Peyer's patch (tissue), 4 donors: ENCODE measurements at regions not wholly inside any gene's neighbourhood (a gene's known extent, or its start where the extent isn't known, plus 50 kb on each side); places are given as distances from the start of the nearest gene placed in this dataset.
"Not testable (repeated sequence)": the region's sequence is repeated elsewhere in the genome, so short reads cannot be mapped to it uniquely, and the experiment has no call there.

Experiments used
- DNase-seq, 3 donors: peaks; one replicate each; pipeline ENCODE4 v3.0.0-alpha.2; 2017 to 2019
- H3K27ac ChIP-seq, 4 donors: fragments of 200-600 bp; sonication (generic); one replicate each; pipeline ENCODE4 v1.5.1; 2016 to 2019
- H3K27me3 ChIP-seq, 2 donors: fragments of 200-600 bp; sonication (generic); one replicate each; pipeline ENCODE4 v1.5.1; 2019
- H3K36me3 ChIP-seq, 3 donors: fragments of 200-600 bp; sonication (generic); one replicate each; pipeline ENCODE4 v1.5.1; 2016 to 2019
- H3K4me1 ChIP-seq, 4 donors: fragments of 200-600 bp; sonication (generic); one replicate each; pipeline ENCODE4 v1.5.1; 2016 to 2019
- H3K4me3 ChIP-seq, 4 donors: fragments of 200-600 bp; sonication (generic); 1 replicate in 3 of 4; 2 replicates in 1 of 4; pipeline ENCODE4 v1.5.1; 2016 to 2019; ENCODE audit warnings: mild to moderate bottlenecking in 1 of 4
- H3K9me3 ChIP-seq, 4 donors: fragments of 200-600 bp; sonication (generic); one replicate each; pipeline ENCODE4 v1.5.1; 2016 to 2019; ENCODE audit warnings: mild to moderate bottlenecking in 1 of 4
- CTCF ChIP-seq, 6 experiments: fragments of 450-650 bp in 4 of 6; fragments of 200-600 bp in 2 of 6; sonication (generic) in 1 of 6; IDR thresholded peaks; one replicate each; pipeline ENCODE4 v1.5.1; 2017 to 2019; ENCODE audit warnings: antibody characterized with exemption in 6 of 6, mild to moderate bottlenecking in 3 of 6, moderate library complexity in 1 of 6
- POLR2A ChIP-seq, 2 donors: fragments of 450-650 bp; IDR thresholded peaks; one replicate each; pipeline ENCODE4 v1.5.1; 2017; ENCODE audit warnings: antibody characterized with exemption in 2 of 2, mild to moderate bottlenecking in 2 of 2, moderate library complexity in 2 of 2

DNA sequence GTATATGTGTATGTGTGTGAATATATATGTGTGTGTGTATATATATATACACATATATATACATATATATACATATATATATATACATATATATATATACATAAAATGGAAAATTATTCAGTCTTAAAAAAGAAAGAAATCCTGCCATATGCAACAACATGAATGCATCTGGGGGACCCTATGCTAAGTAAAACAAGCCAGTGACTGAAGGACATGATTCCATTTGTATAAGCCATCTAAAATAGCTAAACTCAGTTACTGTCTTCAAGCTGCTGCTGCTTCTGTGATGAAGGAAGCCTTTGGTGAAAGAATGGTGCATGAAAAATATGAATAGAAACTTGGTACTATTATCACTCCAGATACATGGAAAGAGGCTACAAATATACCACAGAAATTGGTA is 118.6 kb downstream of the ATXN7L3B start:
- Histone ChIP-seq H3K36me3 (no peaks in the 10 kb centered on the region), H3K9me3 (no peaks in the 10 kb centered on the region), H3K27me3 (no peaks in the 10 kb centered on the region), H3K4me1 (no peaks in the 10 kb centered on the region), H3K27ac (no peak overlapping the region), H3K4me3 (no peak overlapping the region)
- no peak for DNase-seq
- TF ChIP-seq POLR2A (IDR thresholded peaks at IDR 0.05) (no peak), CTCF (IDR thresholded peaks at IDR 0.05) (no peak)

DNA sequence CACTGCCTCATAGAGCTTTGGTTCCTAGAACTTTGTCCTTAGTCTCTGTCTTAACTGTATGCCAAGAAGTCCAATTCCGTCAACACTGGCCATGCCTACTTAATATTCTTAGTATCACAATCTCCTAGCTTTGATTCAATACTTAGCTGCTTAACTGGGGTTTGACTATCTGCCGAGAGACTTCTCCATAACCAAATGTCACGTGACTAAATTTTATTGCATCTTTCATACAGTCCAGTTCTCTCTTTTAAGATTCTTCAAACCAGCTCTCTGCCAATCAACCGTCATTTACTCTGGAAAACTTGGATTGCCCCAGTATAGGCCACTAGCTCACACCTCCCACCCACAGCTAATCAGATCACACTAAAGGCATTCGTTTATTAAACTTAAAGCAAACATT is 122.8 kb downstream of the ATXN7L3B start:
- Histone ChIP-seq H3K4me1 (no peaks in the 10 kb centered on the region), H3K36me3 (no peaks in the 10 kb centered on the region), H3K27me3 (no peaks in the 10 kb centered on the region), H3K9me3 (no peaks in the 10 kb centered on the region), H3K4me3 (no peak overlapping the region), H3K27ac (no peak overlapping the region)
- no peak for DNase-seq
- no peak for TF ChIP-seq POLR2A (IDR thresholded peaks at IDR 0.05)
- TF ChIP-seq CTCF (IDR thresholded peaks at IDR 0.05), result no peak

GRCh38 chr12:74663958-74664357 is 126.3 kb downstream of the ATXN7L3B start:
- H3K9me3 ChIP-seq, result no peaks in the 10 kb centered on the region
- no peak for TF ChIP-seq POLR2A (IDR thresholded peaks at IDR 0.05)
- TF ChIP-seq CTCF (IDR thresholded peaks at IDR 0.05), result no peak
- no peaks in the 10 kb centered on the region for H3K27me3 ChIP-seq
- no peaks in the 10 kb centered on the region for H3K4me1 ChIP-seq
- no peak overlapping the region for H3K27ac ChIP-seq
- DNase-seq, result no peak
- no peak overlapping the region for H3K4me3 ChIP-seq
- H3K36me3 ChIP-seq, result no peaks in the 10 kb centered on the region

DNA sequence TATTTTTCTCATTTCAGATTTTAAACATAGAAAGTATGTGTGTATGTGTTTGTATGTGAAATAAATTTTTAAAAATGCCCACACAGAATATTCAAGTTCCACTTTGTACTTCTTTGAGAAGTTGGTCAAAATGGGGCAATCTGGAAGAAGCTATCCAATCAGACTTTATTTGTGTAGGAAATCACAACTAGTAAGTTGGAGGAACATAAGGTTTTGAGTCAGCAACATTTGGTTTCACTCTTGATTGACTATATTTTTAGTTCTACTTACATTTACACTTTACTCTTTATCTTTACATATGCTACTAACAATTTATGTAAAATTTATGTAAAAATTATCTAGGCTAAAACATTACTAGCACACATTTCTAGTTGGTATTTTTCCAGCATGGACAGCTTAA is 128.1 kb downstream of the ATXN7L3B start:
- Histone ChIP-seq H3K4me1 (no peaks in the 10 kb centered on the region), H3K36me3 (no peaks in the 10 kb centered on the region), H3K27me3 (no peaks in the 10 kb centered on the region), H3K27ac (no peak overlapping the region), H3K9me3 (no peaks in the 10 kb centered on the region), H3K4me3 (no peak overlapping the region)
- DNase-seq, result no peak
- TF ChIP-seq POLR2A (IDR thresholded peaks at IDR 0.05) (no peak), CTCF (IDR thresholded peaks at IDR 0.05) (no peak)

DNA sequence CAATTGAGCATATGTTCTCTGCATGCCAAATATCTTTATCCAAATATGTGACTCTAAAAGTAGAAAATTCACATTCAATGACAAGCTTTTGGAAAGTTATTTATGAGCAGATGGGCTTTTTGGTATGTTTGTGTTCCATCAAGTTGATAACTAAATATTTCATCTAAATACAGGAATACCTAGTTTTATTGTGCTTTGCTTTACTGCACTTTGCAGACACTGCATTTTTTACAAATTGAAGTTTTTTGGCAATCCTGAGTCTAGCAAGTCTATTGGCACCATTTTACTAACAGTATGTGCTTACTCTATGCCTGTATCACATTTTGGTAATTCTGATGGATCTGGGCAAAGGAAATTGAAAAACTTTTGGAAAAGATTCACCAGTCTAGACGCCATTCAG is 133.8 kb downstream of the ATXN7L3B start:
- no peak for DNase-seq
- Histone ChIP-seq H3K36me3 (no peaks in the 10 kb centered on the region), H3K9me3 (no peaks in the 10 kb centered on the region), H3K27ac (no peak overlapping the region), H3K4me3 (no peak overlapping the region), H3K27me3 (no peaks in the 10 kb centered on the region), H3K4me1 (no peaks in the 10 kb centered on the region)
- no peak for TF ChIP-seq CTCF (IDR thresholded peaks at IDR 0.05)
- no peak for TF ChIP-seq POLR2A (IDR thresholded peaks at IDR 0.05)

- H3K9me3 ChIP-seq, H3K36me3 ChIP-seq, DNase-seq, H3K4me3 ChIP-seq, H3K27ac ChIP-seq, H3K4me1 ChIP-seq, H3K27me3 ChIP-seq: not testable (repeated sequence)
Measured at GRCh38 chr12:74676955-74677354, 139.3 kb downstream of the ATXN7L3B start.
